H1 (cell line): ENCODE measurements at regions not wholly inside any gene's neighbourhood (a gene's known extent, or its start where the extent isn't known, plus 50 kb on each side); places are given as distances from the start of the nearest gene placed in this dataset.

Source experiments
- CBX5 ChIP-seq: fragments of 300-800, 300-1000 bp; sonication (generic); IDR thresholded peaks from 2 replicates; pipeline ENCODE4 v1.7.1; 2016; ENCODE audit warnings: antibody characterized with exemption, low read length, low read depth
- TF ChIP-seq, protein P1 (sequence below): IDR thresholded peaks from 2 replicates; pipeline ENCODE4 v1.6.1; 2012; ENCODE audit warnings: inconsistent platforms

GRCh38 chr12:13816394-13816793 lies 165.0 kb downstream of the GRIN2B start (continued):
- TF ChIP-seq, protein P1, sequence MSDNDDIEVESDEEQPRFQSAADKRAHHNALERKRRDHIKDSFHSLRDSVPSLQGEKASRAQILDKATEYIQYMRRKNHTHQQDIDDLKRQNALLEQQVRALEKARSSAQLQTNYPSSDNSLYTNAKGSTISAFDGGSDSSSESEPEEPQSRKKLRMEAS: no peak
- no peak for TF ChIP-seq CBX5
